SH-SY5Y (cell line): ENCODE measurements at regions not wholly inside any gene's neighbourhood (a gene's known extent, or its start where the extent isn't known, plus 50 kb on each side); places are given as distances from the start of the nearest gene placed in this dataset.

Source experiments
- GATA2 ChIP-seq: IDR thresholded peaks from 2 replicates; pipeline ENCODE4 v1.6.1; 2011; ENCODE audit warnings: mild to moderate bottlenecking, low read depth, low read length
- GATA3 ChIP-seq: IDR thresholded peaks from 2 replicates; pipeline ENCODE4 v1.6.1; 2011; ENCODE audit warnings: low read depth, mild to moderate bottlenecking, low read length, moderate library complexity

DNA sequence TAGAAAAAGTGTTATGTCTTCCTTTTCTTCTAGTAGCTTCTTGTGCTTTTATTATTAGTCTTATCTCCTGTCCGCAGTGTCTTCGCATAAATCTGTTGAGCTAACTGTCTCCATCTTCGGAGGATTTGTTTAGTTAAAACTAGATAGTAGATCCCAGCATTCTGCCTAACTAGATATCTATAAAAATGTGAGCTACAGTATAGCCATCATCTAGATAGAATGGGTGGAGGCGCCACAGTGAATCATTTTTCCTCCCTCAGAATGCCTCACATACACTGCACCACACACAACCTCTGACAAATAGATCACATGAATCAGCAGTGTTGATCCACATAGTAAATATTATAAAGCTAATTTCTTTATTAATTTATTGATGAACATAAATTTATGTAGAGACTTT is 220.3 kb upstream of the GAS1 start:
- TF ChIP-seq GATA2 (no peak), GATA3 (no peak)

DNA sequence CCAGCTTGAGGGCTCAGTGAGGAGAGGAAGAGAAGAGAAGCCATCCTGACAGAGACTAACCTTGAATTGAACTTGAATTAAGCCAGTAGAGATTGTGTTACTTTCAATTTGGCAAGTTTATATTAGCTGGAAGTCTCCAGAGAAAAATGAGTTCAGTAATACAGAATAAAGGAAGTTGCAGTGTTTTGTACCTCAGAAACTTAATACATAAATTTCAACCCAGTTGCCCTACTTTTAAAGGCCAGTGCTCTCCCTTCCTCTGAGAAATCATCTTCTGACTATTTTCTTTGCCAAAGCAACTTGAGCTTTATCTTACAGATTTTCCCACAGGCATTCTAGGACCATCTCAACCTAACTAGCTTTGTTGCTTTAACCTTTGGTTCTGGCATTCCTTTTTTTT is 231.0 kb upstream of the GAS1 start:
- TF ChIP-seq GATA3 (no peak), GATA2 (no peak)

DNA sequence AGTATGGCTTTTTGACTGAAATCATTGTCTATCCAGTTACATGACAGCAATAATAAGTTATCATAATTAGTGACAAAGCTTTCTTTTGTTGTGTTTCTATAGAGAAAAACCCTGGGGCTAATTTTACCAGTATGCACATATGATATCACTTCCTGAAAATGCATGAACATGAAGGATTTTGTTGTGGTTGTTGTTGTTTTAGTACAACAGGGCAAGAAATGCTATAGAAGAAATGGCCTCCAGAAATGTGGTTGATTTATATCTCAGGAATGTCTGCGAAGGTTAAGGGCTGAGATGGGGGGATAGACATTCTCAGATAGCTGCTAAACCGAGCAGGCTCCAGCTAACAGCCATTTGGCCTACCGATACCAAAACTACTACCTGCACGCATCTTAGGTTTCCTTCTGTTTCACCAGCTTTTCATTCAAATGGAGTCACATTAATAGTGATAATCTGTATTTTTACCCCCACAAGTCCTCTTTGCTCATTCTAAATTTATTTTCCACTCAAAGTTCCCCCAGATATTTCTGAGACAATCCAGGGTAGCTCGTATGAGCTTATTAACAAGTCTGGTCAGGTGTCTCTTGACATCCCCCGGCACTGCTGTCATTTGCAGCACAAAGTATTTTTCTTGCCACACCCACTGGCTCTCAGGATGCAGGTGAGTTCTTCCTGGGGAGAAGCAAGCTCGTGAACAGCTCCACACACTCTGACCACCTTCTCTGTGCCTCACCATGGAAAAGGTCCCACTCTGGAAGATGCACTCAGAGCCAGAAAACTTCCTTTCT is 232.4 kb upstream of the GAS1 start:
- TF ChIP-seq GATA2 (no peak), GATA3 (no peak)

DNA sequence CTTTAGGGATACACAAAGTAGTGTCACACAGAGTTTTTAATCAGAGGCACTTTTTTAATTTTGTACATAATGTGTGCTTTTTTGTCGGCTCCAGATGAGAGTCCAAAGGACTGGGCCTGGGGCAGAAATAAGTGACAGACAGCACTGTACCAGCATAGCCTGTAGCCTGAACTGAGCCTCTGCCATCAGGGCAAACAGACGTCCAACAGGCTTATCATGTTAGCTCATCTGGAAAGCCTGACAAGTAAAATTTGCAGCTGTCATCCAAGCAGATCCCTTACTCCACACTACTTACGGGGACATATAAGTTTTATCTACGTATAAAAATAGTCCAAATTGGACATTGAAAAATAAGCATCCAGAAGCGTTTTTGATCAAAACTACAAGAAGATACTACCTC is 233.1 kb upstream of the GAS1 start:
- TF ChIP-seq GATA3: peak; percentile 96
- peak; percentile 98 for TF ChIP-seq GATA2

DNA sequence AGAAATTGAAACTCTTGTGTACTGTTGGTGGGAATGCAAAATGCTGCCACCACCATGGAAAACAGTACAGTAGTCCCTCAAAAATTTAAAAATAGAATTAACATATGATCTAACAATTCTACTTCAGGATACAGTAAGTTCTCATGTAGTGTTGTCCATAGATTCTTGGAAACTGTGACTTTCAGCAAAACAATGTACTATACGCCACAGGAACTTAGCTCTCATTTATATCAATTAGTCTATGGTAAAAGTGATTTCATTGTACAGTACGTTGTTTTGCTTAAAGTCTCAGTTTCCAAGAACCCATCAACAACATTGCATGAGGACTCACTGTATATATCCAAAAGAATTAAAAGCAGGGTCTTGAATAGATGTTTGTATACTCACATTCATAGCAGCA is 233.5 kb upstream of the GAS1 start:
- TF ChIP-seq GATA3: no peak
- no peak for TF ChIP-seq GATA2

DNA sequence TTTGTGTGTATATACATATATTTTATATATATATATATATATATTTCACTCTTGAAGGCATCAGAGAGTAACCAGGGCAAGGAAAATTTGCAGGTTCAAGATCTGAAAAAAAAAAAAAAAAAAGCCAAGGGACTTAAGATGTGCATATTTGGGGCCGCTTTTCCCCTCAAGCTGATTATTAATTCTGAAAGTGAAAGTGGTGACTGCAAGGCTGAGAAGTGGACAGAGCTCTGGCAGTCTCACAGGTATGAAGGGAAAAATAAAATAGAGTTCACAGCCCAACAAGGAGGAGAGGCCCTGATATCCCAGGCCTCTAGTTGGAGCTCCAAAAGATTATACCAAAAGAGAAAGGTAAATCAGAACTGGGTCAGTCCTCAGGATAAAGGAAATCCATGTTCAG is 234.4 kb upstream of the GAS1 start:
- TF ChIP-seq GATA2: no peak
- TF ChIP-seq GATA3: no peak

DNA sequence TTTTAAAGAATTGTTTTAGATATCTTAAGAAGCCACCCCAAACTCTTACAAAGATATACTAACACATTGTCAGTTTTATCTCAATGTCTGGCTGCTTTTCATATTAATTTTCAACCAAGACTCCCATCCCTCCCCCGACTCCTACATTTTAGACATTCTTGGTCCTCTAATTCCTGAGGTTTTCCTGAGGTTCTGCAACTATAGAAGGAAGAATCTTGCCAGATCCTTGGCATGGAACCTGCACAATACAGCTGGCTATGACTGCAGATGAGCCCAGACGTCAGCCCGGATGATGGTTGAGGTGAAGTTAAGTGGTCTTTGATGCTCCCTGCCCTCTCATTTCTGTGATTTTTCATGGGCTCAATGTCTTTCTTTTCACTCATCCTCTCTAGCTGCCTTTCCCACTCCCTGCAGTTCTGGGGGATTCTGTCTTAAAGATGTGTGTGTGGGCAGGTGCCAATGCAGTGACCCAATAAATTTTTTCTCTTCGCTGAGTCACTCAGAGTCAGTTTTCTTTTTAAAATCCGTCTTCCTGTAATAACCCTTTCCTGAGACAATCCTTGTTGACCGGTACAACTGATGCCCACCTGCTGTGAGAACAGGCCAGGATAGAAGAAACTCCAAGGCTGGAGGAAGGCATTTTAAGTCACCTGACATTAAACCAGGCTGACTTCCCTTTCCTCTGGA is 237.8 kb upstream of the GAS1 start:
- TF ChIP-seq GATA2 (no peak), GATA3 (no peak)

DNA sequence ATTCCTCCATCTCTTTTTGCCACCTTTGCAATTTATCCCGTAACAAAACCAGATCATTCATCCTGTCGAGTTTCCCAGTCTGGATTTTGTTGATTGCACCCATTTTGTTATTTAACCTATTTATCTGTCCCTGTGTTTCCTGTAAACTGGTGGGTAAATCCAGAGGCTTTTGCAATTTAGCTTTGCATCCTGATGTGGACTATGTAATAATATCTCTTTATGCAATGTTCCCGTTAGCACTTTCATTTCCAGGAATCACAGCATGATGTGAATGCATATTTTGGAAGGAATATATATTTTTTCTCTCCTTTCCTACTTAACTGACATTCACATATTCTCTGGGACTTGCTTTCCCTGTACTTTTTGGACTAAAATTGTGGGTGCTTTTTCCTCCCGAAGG is 240.3 kb upstream of the GAS1 start:
- no peak for TF ChIP-seq GATA2
- no peak for TF ChIP-seq GATA3

DNA sequence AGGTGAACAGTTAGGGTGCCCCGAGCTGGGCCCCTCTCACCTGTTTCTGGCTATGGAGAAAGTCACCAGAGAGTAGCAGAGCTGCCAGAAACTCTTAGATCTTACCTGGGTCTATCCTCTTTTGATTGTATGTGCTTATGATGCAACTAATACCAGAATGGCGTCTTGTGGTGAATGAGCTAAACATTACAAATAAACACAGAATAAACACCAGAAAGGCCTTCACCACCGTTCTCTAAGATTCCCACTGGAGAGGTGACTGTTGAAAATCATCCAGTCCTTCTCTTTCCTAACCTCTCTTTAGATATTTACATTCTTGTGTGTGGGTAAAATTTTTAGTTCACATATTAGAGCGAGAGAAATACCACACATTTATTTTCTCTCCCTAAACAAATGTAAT is 241.7 kb upstream of the GAS1 start:
- TF ChIP-seq GATA2 (no peak), GATA3 (no peak)

DNA sequence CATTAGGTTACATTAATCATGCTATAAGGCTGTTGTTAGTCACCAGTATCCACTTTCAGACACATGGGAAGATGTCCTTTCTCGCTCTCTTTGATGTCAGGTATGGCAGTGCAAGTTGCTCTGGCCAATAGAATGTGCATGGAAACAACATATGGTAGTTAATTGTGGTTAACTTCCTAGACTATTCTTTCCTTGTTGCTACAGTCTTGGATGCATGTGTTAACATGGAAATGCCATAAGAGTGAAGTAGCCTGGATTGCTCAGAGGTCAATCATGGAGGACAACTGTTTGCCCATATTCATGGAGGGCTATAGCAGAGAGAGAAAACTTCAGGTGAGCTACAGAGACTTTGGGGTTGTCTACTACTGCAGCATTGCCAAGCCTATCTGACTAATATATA is 245.8 kb upstream of the GAS1 start:
- TF ChIP-seq GATA3 (no peak), GATA2 (no peak)

DNA sequence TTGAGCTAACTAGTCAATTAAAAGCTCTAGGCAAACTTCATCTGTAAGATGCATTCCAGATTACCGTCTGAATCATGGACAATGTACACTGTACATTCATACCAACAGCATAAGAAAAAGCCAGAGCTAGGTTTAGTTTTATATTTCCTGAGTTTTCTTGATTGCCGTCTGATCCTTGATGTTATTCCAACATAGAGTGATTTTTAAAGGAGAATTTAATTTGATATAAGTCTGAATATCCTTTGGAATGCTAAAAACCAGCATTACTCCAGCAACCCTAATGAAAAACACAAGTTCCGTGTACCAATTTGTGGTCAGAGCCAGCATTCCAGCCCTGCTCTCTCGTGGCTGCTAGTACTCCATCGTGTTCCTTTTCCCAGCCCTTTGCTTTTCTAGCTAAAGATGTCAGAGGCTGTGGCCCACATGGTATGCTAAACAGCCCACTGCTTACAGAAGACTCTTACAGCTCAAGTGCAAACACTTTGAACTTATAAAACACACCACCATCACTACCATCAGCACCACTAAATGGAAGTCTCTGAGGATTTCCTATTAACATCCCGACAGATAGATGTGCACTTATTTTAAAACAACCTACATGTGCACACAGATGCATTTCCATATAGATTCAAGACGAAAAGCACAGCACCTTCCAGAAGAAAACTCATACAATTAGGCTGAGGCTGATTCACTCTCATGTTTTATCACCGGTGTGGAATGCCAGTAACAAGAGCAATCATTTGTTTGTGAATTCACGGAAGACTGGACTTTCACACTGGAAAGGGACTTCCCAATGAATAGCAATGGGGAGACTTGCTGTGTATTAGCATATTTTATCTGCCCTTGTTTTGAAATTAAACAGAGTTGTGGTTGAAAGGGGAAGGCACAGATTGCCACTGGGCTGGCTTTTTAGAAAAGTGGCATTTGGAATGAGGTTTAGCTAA is 246.9 kb upstream of the GAS1 start:
- TF ChIP-seq GATA3: no peak

DNA sequence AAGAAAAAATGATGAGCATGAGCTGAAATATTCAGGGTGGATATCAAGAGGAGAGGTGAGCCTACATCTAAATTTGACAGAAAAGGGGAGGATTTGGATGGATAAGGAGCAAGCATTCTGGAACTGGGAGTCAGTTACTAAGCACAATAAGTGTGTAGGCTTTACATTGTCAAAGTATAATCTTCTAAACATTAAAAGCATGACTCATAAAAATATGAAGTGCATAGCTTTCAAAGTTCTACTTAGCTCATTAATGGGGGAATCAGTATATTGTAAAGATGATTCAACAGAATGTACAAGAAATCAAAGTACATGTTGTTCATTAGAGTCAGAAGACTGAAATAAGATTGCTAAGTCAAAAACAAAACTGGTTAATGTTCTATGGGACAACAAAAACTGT is 248.0 kb upstream of the GAS1 start:
- TF ChIP-seq GATA3: no peak
- no peak for TF ChIP-seq GATA2

DNA sequence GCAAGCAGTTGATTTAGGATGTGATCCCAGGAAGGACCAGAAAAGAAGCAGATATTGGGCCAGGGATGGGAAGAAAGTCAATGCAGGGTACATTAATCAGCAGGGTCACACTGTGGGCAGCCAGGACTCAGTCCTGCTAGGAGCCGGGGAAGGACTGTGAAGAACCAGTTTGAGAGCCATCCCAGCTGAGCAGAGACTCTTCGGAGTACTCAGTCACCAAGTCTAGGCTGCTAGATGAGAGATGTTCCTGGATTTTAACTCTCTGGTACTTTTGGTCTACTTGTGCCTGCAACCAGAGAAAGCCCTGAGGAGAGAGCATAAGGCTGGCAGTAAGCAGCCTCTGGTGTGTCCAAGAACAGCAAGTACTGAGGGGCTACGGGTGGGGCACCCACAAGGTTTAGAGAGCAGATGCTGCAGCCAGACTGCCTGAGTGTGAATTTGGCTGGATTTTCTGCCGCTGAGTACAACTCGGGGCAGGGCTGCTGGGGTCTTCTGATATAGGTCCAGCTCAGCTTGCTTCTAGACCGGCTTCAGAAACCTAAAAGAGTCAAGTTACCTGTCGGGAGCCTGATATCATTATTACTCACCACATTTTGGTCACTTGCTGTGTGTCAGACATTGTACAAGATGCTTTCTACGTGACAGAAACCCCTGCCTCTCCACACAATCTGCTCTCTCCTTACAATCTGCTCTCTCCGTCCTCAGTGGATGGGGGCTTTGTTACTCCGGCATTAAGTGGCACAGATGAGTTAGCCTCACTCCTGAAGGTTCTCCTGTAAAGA is 250.2 kb upstream of the GAS1 start:
- TF ChIP-seq GATA3 (no peak), GATA2 (no peak)

DNA sequence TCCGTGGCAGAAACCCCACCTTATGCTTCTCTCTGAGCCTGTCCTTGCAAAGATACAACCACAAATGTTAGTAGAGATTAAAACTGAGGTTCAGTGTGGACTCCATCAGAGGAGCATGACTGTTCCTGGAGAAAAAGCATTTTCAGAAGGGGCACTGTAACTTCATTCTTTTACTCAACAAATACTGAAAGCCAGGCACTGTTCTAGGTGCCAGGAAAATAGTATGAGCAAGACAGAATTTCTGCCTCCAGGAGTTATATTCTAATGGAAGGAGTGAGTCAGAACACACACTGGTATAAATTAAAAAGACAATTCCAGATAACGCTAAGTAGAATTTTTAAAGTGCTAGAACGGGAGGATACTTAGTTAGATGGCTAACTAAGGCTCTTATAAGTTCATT is 251.4 kb upstream of the GAS1 start:
- TF ChIP-seq GATA3: no peak
- no peak for TF ChIP-seq GATA2

DNA sequence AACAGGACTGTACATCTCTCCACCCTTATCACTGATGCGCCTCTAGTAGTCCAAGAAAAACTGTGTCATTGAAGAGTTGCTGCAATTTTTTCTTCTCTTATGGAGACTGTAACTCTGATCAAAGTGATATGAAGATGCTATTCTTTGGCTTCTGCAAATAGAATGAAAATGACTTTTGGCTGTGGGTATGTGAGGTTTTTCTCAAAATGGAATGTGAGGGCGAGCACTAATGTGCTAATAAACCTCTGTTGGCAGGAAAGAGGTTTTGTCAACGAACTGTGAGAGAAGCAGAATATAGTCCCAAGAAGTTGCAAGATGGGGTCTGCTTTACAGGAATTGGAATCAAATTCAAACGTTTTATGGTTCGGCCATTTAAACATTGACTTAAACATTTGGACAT is 252.0 kb upstream of the GAS1 start:
- no peak for TF ChIP-seq GATA2
- TF ChIP-seq GATA3: no peak
